Stimulated activated CD4-positive, alpha-beta T cell treated with anti-CD3 and anti-CD28 coated beads, Interleukin-1b, Interleukin-23, amount 100 ng/mL, for 24 hours (primary cell): ENCODE measurements at regions not wholly inside any gene's neighbourhood (a gene's known extent, or its start where the extent isn't known, plus 50 kb on each side); places are given as distances from the start of the nearest gene placed in this dataset.

Source experiments
- DNase-seq, 4 experiments: peaks; one replicate each; pipeline ENCODE4 v3.0.0-alpha.2; 2020; ENCODE audit warnings: low read depth in 4 of 4, low spot score in 1 of 4

GRCh38 chr6:152904678-152905077, 78.2 kb downstream of the FBXO5 start:
- no peak for DNase-seq

- DNase-seq, result no peak
Measured at GRCh38 chr6:152905551-152906299, 77.1 kb downstream of the FBXO5 start.

- DNase-seq, result no peak
Measured at GRCh38 chr6:152909241-152909640, 73.6 kb downstream of the FBXO5 start.

GRCh38 chr6:152916035-152916434, 66.8 kb downstream of the FBXO5 start:
- DNase-seq, result no peak

- DNase-seq, result no peak
Measured at GRCh38 chr6:152918991-152919390, 63.9 kb downstream of the FBXO5 start.

GRCh38 chr6:152920016-152920415, 62.8 kb downstream of the FBXO5 start:
- no peak for DNase-seq
